ENCODE measurements at regions not wholly inside any gene's neighbourhood (a gene's known extent, or its start where the extent isn't known, plus 50 kb on each side); places are given as distances from the start of the nearest gene placed in this dataset.

DNA sequence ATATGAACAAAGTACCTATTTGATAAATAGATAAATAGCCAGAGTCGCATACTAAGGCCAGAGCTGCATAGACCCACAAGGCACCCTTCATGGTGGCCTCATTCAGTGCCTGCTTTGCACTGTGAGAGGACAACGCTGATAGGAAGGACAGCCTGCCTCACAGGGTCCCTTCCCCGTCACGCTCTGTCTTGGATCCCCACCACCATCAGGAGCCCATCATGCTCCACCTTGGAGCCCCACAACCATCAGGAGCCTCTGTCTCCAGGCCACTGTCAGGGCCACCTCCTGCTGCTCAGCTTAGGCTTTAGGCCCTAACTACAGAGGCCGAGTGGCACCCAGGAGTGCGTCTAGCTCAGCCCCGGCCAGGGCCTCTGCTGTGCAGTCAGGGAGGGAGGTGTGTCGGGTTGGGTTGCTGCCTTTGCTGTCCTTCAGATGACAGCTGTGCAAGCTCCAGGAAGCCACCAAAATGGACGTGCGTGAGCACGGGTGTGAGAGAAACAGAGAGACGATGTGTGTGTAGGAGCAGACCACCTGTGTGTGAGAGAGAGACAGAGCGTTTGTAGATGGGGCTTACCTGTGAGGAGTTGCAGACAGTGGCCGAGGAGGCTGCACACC is 516.9 kb downstream of the GLRX3 start:
- Histone ChIP-seq H3K9me2 (ENCODE audit: low read depth, low read length) (no peaks in the 10 kb centered on the region), H4K20me1 (ENCODE audit: insufficient read depth, low read length) (no peaks in the 10 kb centered on the region), H3K9me3 (ENCODE audit: low read length) (no peaks in the 10 kb centered on the region), H3F3A (ENCODE audit: insufficient read depth, low read length) (no peaks in the 10 kb centered on the region), H3K4me2 (ENCODE audit: low read length) (no peak overlapping the region), H3K27ac (ENCODE audit: low read depth, low read length, poor library complexity, severe bottlenecking) (no peak overlapping the region), H3K36me3 (ENCODE audit: insufficient read depth, low read length) (no peaks in the 10 kb centered on the region), H3K27me3 (ENCODE audit: insufficient read depth, low read length) (no peaks in the 10 kb centered on the region), H2AFZ (ENCODE audit: low read length) (no peak overlapping the region), H3K9ac (ENCODE audit: low read length) (no peak overlapping the region), H3K79me2 (ENCODE audit: insufficient read depth, low read length) (no peaks in the 10 kb centered on the region), H3K4me1 (ENCODE audit: insufficient read depth, low read length, severe bottlenecking) (no peaks in the 10 kb centered on the region), H3K4me3 (ENCODE audit: low read depth, low read length, poor library complexity, severe bottlenecking) (no peak overlapping the region)
- TF ChIP-seq, protein P1, sequence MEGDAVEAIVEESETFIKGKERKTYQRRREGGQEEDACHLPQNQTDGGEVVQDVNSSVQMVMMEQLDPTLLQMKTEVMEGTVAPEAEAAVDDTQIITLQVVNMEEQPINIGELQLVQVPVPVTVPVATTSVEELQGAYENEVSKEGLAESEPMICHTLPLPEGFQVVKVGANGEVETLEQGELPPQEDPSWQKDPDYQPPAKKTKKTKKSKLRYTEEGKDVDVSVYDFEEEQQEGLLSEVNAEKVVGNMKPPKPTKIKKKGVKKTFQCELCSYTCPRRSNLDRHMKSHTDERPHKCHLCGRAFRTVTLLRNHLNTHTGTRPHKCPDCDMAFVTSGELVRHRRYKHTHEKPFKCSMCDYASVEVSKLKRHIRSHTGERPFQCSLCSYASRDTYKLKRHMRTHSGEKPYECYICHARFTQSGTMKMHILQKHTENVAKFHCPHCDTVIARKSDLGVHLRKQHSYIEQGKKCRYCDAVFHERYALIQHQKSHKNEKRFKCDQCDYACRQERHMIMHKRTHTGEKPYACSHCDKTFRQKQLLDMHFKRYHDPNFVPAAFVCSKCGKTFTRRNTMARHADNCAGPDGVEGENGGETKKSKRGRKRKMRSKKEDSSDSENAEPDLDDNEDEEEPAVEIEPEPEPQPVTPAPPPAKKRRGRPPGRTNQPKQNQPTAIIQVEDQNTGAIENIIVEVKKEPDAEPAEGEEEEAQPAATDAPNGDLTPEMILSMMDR (IDR thresholded peaks at IDR 0.05; ENCODE audit: low read length) = no peak
- no peak for TF ChIP-seq EZH2 (IDR thresholded peaks at IDR 0.05; ENCODE audit: borderline replicate concordance, low read length)

DNA sequence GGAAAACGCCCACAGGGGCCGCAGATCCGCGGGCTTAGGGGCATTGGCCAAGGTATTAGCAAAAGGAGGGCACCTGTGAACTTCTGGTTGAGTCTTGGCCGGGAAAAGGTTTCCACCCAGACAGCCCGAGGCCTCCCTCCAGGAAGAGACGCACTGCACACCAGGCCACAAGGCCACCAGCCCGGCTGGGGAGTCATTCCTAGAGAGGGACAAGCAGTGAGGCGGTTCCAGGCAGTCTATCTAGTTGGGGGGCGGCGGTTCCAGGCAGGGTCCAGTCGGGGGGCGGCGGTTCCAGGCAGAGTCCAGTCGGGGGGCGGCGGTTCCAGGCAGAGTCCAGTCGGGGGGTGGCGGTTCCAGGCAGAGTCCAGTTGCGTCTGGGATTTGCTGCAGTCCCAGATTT is 518.5 kb downstream of the GLRX3 start:
- no peaks in the 10 kb centered on the region for H4K20me1 ChIP-seq (ENCODE audit: insufficient read depth, low read length)
- H3K4me1 ChIP-seq (ENCODE audit: insufficient read depth, low read length, severe bottlenecking) = no peaks in the 10 kb centered on the region
- H3K4me3 ChIP-seq (ENCODE audit: low read depth, low read length, poor library complexity, severe bottlenecking) = no peak overlapping the region
- no peak overlapping the region for H3K27ac ChIP-seq (ENCODE audit: low read depth, low read length, poor library complexity, severe bottlenecking)
- no peaks in the 10 kb centered on the region for H3K79me2 ChIP-seq (ENCODE audit: insufficient read depth, low read length)
- no peaks in the 10 kb centered on the region for H3K36me3 ChIP-seq (ENCODE audit: insufficient read depth, low read length)
- no peak for TF ChIP-seq EZH2 (IDR thresholded peaks at IDR 0.05; ENCODE audit: borderline replicate concordance, low read length)
- TF ChIP-seq, protein P1 (IDR thresholded peaks at IDR 0.05; ENCODE audit: low read length) = no peak
- H3K27me3 ChIP-seq (ENCODE audit: insufficient read depth, low read length) = no peaks in the 10 kb centered on the region
- H3K4me2 ChIP-seq (ENCODE audit: low read length) = no peak overlapping the region
- no peaks in the 10 kb centered on the region for H3K9me3 ChIP-seq (ENCODE audit: low read length)
- H2AFZ ChIP-seq (ENCODE audit: low read length) = no peak overlapping the region
- H3K9ac ChIP-seq (ENCODE audit: low read length) = no peak overlapping the region
- H3F3A ChIP-seq (ENCODE audit: insufficient read depth, low read length) = no peaks in the 10 kb centered on the region
- H3K9me2 ChIP-seq (ENCODE audit: low read depth, low read length) = no peaks in the 10 kb centered on the region

DNA sequence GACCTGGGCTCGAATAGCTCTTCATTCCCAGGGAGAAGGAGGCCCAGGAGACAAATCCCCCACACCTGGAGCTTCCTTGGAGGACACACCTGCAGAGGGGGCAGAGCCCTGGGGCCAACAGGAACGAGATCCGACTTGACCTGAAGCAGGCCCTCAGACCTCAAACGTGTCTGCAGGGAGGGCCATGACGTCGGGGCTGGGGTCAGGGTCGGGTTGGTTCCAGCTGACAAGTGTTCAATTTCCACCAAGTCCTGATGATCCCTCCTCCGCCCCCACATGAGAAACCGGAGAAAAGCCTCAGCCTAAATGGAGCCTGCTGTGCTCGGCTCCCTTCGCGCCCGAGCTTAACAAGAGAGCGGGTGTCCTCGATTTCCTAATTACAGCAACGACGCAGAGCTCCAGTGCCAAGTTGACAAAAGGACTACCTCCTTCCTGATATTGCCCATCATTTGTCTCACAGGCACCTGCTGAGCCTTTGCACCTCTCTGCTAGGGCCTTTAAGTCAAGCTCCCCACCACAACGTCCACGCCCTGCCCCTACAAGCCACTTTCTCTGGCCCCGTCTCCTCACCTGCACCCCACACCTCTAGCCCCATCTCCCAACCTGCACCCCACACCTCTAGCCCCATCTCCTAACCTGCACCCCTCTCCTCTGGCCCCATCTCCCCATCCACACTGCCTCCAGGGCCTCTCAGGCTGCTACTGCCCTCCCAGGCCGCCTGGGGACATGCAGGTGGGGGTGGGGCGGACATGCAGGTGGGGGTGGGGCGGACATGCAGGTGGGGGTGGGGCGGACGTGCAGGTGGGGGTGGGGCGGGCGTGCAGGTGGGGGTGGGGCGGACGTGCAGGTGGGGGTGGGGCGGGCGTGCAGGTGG is 519.4 kb downstream of the GLRX3 start:
- no peak overlapping the region for H2AFZ ChIP-seq (ENCODE audit: low read length)
- no peaks in the 10 kb centered on the region for H3K36me3 ChIP-seq (ENCODE audit: insufficient read depth, low read length)
- H3K4me2 ChIP-seq (ENCODE audit: low read length) = no peak overlapping the region
- H4K20me1 ChIP-seq (ENCODE audit: insufficient read depth, low read length) = no peaks in the 10 kb centered on the region
- no peaks in the 10 kb centered on the region for H3K79me2 ChIP-seq (ENCODE audit: insufficient read depth, low read length)
- no peak overlapping the region for H3K27ac ChIP-seq (ENCODE audit: low read depth, low read length, poor library complexity, severe bottlenecking)
- no peaks in the 10 kb centered on the region for H3K9me2 ChIP-seq (ENCODE audit: low read depth, low read length)
- H3K4me3 ChIP-seq (ENCODE audit: low read depth, low read length, poor library complexity, severe bottlenecking) = no peak overlapping the region
- H3K9me3 ChIP-seq (ENCODE audit: low read length) = no peaks in the 10 kb centered on the region
- H3F3A ChIP-seq (ENCODE audit: insufficient read depth, low read length) = no peaks in the 10 kb centered on the region
- H3K4me1 ChIP-seq (ENCODE audit: insufficient read depth, low read length, severe bottlenecking) = no peaks in the 10 kb centered on the region
- H3K27me3 ChIP-seq (ENCODE audit: insufficient read depth, low read length) = no peaks in the 10 kb centered on the region
- no peak overlapping the region for H3K9ac ChIP-seq (ENCODE audit: low read length)
- TF ChIP-seq, protein P1 (IDR thresholded peaks at IDR 0.05; ENCODE audit: low read length) = no peak
- TF ChIP-seq EZH2 (IDR thresholded peaks at IDR 0.05; ENCODE audit: borderline replicate concordance, low read length) = no peak
